ENCODE measurements at regions not wholly inside any gene's neighbourhood (a gene's known extent, or its start where the extent isn't known, plus 50 kb on each side); places are given as distances from the start of the nearest gene placed in this dataset.

GRCh38 chr10:1981976-1982375, 244.7 kb upstream of the ADARB2 start:
- no peak for ATAC-seq

DNA sequence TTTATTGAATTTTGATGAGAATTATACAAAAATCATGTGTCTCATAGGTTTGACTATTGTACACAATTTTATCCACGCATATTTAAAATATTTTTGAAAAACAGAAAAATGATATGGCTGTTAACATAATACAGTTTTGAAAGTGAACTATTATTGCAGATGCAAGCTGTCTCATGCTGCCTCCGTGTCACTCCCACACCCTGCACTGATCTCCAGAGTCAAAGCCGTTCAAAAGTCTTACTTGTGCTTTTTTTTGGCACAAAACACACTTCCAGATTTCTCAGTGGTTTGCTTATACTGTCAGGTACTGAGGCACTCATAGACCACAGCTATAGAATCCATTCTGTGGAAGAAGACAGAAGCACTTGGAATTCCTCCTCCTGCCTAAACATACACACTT, 243.1 kb upstream of the ADARB2 start:
- no peak for ATAC-seq

GRCh38 chr10:1978584-1978983, 241.3 kb upstream of the ADARB2 start:
- no peak for ATAC-seq

DNA sequence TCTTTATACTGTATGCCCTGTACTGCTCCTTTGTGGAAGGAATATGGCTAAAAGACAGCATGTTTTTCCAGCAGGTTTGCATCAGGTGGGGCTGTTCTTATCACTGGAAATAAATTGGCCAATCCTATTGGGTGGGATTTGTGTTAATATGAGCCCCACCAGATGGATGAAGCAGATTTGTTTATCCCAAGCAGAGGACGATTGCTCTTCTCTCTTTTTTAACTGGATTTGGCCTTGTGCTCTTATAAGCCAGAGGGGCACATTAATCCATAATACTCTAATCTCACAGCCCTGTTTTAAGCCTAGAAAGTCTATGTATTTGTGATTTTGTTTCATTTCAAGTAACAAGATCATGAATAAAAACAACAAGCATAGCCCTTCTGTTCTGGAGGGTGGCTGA, 240.1 kb upstream of the ADARB2 start:
- ATAC-seq = no peak

DNA sequence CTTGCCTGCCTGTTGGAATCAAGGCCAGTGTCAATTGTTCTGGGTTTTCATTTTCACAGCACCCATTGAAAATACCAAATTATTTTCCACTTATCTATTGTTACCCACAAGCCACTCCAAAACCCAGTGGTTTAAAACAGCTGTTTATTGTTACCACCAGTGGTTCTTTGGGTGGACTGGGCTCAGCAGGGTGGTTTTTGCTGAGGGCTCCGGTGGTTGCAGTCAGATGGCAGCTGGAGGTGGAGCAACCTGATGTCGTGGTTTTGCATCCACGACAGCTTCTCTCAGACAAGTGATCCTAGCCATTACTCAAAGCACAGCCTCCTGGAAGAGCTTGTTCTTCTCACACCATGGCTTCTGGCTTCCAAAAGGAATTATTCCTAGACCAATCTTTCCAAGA, 235.1 kb upstream of the ADARB2 start:
- ATAC-seq = no peak

DNA sequence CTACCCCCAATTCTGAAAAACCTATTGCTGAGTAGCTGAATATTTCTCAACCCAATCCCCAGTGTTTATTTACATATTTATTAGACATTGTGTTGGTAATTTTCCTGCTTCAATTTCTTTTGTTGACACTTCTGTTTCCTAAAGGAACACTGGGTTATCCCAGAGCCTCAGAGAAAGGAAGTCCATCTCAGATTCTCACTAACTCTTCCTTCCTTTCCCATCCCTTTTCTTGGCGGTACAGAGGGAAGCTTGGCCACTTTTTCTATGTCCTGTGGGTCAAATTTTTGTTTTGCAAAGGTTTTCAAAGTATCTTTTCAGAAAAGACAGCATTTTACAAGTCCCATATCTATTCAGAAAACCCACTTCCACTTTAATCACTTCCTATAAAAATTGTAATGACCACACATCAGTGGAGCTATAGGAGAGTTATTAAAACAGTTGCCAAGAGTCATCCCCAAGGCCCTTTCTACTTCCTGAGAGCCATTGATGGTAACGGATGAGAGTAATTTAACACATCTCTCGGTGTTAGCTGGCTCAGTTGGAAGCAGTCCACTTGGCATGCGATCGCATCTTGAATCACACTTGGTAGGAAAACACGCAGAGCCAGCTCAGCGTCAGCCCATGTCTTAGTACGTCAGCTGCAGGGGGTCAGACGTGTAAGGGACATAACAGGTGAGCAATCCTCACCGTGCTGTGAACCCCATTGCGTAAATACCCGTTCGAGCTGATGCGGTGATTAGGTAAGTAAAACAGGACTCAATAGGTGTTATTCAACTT, 231.1 kb upstream of the ADARB2 start:
- ATAC-seq = no peak

GRCh38 chr10:1966712-1967376, 229.5 kb upstream of the ADARB2 start:
- no peak for ATAC-seq

- no peak for ATAC-seq
Observed at GRCh38 chr10:1964476-1964875, 227.2 kb upstream of the ADARB2 start.

DNA sequence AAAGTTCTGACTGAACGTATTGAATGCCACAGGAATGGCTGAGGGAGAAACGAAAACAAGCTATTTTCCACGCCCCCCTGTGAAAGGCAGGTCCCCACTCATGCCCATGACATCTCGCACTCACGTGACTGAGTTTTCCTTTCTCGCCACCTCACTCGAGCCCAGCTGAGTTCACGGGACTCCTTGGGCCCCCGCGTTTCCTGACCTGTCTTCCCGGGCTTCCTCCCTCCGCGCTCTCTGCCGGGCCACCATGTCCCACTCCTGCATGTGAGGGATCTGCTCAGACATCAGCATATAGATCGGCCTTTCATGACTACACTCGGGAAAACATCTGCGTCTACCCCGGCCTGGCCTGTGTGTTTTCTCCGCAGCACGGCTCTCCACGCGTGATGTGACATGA, 226.0 kb upstream of the ADARB2 start:
- no peak for ATAC-seq

- ATAC-seq = no peak
Observed at GRCh38 chr10:1961989-1962388, 224.7 kb upstream of the ADARB2 start.

GRCh38 chr10:1960982-1961381, 223.7 kb upstream of the ADARB2 start:
- no peak for ATAC-seq

GRCh38 chr10:1957057-1957456, 219.7 kb upstream of the ADARB2 start:
- ATAC-seq = no peak

DNA sequence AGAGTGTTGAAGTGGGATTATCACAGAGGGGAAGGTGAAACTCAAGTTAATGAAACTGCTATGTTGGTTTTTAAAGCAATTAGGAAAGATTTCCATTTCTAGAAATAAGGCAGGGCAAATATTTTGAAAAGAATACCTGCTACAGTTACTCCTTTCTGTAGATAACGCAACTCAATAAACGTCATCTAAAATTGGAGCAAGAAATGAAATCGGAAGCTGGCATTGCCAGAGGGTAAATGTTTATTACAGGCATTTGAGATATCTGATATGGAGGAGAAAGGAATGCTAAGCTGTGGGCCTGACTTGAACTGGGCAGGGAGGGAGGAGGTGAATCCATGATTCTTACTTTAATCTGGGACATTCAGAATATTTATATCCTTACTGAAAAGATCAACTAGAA, 217.0 kb upstream of the ADARB2 start:
- no peak for ATAC-seq

DNA sequence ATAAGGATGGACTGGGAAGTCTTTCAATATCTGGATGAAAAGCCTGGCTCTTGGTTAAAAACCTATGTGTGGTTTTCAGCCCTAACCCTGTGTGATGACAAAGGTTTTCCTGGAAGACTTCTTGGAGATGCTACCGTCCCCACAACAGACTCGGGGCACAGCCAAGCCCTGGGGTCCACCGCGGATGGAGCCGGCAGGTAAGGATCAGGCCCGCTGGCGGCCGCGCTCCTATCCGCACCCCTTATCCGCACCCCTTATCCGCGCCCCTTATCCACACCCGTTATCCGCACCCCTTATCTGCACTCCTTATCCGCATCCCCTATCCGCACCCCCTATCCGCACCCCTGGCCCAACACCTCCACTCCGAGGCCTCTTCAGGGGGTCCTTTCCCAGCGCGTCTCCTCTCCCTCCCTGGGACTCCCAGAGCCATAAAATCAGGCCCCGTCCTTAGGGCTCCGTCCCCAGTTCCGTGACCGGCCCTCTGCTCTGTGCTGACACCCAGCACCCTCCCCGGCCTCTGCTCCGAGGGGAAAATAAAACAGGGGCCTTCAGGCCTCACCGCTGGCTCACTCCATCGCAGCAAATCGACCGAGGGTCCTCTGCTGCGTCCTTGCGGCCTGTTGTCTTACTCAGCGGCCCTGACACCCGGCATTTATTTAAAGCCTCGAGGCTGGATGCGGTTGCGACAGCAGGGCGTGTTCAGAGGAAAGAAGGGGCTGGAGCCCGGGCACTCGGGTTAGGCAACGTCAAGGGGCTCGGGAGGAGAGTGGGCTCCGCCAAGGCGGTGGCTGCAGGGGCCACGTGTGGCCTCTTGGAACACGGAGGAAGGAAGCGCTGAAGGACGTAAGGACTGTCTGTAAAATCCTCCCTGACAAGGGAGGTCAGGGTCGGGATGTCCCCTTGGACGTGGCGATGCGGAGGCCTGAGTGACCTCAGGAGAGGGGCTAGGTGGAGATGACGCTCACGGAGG, 215.1 kb upstream of the ADARB2 start:
- ATAC-seq = no peak

DNA sequence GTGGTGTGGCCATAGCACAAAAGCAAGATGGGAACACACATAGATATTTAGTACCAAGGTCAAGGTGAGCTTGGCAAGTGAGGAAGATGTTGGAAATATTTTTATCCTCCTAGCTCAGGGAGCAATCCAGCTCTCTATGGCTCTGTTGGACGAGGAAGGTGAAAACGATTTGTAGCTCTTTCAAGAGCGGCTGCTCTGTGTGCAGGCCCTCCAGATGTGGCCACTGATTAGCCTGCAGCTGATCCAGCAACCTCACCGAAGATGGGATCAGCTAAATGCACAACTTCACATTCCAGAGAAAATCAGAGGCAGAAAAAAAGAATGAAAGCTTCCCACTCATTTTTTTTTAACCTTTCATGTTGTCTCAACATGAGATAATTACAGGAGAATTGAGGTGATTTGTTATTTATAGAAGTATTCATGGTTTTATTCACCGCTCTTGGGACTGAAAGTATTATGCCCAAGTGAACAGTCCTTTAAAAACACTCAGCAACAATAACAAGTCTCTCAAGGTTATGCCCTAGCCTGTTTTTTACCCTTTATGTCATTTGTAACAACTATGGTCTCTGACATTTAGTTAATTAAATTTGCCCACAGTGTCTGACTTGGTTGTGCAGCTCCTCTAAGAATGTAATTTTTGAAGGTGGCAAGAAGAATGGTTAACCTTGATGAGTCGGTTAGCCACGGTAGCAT, 213.6 kb upstream of the ADARB2 start:
- no peak for ATAC-seq

DNA sequence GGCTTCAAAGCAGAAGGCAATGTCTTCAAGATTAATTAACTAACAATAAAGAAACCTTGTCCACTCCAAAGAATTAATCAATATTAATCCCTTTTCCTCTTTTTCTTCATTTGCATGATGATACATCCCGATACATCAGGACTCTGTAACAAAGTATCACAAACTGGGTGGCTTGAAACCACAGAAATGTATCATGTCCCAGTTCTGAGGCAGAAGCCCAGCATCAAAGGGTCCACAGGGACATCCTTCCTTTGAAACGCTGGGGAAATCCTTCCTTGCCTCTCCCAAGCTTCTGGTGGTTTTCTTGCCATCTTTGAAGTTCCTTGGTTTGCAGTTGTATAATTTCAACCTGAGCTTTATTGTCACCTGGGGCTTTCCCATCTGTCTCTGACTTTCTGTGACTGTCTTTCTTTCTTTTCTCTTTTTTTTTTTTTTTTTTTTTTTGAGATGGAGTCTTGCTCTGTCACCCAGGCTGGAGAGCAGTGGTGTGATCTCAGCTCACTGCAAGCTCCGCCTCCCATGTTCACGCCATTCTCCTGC, 210.2 kb upstream of the ADARB2 start:
- no peak for ATAC-seq

DNA sequence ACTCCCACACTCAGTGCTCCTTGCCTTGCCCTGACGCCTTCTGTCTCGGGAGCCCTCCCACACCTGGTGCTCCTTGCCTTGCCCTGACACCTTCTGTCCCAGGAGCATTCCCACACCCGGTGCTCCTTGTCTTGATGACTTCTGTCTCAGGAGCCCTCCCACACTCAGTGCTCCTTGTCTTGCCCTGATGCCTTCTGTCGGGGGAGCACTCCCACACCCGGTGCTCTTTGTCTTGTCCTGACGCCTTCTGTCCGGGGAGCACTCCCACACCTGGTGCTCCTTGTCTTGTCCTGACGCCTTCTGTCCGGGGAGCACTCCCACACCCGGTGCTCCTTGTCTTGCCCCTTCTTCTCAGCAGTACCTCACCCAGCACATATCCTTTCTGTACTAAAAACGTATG, 207.2 kb upstream of the ADARB2 start:
- no peak for ATAC-seq

- ATAC-seq = no peak
Observed at GRCh38 chr10:1942478-1942877, 205.2 kb upstream of the ADARB2 start.

- no peak for ATAC-seq
Observed at GRCh38 chr10:1939016-1939415, 201.7 kb upstream of the ADARB2 start.

DNA sequence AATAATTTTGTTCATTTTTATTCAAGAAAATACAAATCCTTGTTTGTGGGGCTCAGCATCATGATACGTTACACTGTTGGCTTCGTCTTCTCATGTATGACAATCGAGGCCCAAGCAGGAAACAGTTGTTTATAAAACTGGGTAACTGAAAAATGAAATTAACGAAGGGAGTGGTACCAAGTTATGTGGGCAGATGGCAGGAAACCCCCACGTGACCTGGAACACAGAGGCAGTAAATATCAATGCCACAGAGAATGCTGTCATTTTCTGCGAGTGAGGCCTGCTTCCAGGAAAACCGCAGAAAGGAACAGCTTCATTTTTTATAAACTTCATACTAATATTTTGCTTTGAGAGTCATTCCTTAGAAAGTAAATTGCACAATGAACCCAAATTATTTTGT, 201.0 kb upstream of the ADARB2 start:
- ATAC-seq = no peak

GRCh38 chr10:1935912-1936311, 198.6 kb upstream of the ADARB2 start:
- no peak for ATAC-seq

DNA sequence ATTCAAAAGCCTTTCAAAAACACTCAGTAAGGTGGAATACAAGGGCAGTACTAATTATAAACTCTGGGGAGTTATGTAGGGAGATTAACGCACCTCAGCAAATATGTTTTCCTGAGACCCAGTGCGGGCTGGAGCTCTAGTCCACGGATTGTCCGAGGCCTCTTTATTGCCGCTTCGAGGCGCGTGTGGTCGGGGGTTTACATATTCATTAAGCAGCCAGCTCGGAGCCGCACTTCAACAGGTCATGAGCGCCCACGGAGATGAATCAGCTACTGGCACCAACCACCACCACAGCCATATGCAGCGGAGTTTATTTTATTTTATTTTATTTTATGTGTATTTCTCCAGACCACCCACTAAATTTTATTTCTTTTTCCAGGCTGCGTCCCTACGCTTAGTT, 195.9 kb upstream of the ADARB2 start:
- ATAC-seq = no peak

Data from esophagus mucosa (tissue), 1 donor.